ENCODE measurements at regions not wholly inside any gene's neighbourhood (a gene's known extent, or its start where the extent isn't known, plus 50 kb on each side); places are given as distances from the start of the nearest gene placed in this dataset.

DNA sequence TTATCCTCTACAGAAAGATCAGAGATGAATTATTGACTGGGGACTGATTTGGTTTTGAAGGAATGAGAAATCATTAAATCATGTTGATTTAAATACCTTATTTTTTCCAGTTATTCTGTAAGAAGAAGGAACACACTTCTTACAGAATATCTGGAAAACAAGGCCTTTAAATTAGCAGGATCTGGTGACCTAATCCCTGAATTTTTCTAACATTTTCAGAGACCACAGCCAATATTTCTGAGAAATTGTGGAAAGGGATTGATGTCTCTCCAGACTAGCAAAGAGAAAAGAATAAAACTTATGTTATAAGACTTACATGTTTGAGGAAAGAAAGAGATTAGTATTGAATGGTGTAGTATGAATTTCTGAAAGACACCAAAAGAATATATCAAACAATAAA, 104.0 kb downstream of the KCNE4 start:
- Histone ChIP-seq H3K27ac (ENCODE audit: poor library complexity, severe bottlenecking) (no peak overlapping the region), H3K9me3 (ENCODE audit: severe bottlenecking) (no peaks in the 10 kb centered on the region), H3K27me3 (ENCODE audit: insufficient read depth, poor library complexity, severe bottlenecking) (no peaks in the 10 kb centered on the region), H3K36me3 (ENCODE audit: low read depth) (no peaks in the 10 kb centered on the region), H3K4me1 (ENCODE audit: insufficient read depth, poor library complexity, severe bottlenecking) (no peaks in the 10 kb centered on the region), H3K4me3 (ENCODE audit: severe bottlenecking) (no peak overlapping the region)
- TF ChIP-seq, protein P1, sequence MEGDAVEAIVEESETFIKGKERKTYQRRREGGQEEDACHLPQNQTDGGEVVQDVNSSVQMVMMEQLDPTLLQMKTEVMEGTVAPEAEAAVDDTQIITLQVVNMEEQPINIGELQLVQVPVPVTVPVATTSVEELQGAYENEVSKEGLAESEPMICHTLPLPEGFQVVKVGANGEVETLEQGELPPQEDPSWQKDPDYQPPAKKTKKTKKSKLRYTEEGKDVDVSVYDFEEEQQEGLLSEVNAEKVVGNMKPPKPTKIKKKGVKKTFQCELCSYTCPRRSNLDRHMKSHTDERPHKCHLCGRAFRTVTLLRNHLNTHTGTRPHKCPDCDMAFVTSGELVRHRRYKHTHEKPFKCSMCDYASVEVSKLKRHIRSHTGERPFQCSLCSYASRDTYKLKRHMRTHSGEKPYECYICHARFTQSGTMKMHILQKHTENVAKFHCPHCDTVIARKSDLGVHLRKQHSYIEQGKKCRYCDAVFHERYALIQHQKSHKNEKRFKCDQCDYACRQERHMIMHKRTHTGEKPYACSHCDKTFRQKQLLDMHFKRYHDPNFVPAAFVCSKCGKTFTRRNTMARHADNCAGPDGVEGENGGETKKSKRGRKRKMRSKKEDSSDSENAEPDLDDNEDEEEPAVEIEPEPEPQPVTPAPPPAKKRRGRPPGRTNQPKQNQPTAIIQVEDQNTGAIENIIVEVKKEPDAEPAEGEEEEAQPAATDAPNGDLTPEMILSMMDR (IDR thresholded peaks at IDR 0.05; ENCODE audit: poor library complexity, severe bottlenecking): no peak
- ATAC-seq (ENCODE audit: low read depth) (no peak), DNase-seq (ENCODE audit: low spot score) (no peak)

DNA sequence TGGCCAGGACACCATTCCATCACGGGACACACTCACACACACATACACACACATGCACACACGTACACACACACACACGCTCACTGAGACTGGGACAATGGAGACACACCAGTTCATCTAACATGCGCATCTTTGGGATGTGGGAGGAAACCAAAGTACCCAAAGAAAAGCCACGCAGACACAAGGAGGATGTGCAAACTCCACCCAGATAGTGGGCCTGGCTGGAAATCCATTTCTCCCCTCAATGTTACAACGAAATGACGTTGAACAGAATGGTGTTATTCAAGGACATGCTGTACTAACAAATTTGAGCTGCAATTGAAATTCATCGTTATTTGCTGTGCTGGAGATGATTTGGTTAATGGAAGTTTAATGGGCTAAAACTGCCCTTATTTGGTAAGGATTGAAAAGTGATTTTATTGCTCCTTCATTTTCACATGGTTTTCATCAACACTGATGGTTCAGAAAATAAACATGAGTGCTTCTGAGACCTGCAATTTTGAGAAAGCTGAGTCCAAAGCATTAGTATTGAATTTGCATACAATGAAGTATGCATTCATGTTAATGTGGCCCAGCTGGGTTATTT, 110.0 kb downstream of the KCNE4 start:
- H3K9me3 ChIP-seq (ENCODE audit: severe bottlenecking): no peaks in the 10 kb centered on the region
- H3K4me1 ChIP-seq (ENCODE audit: insufficient read depth, poor library complexity, severe bottlenecking): no peaks in the 10 kb centered on the region
- no peak for DNase-seq (ENCODE audit: low spot score)
- TF ChIP-seq, protein P1 (IDR thresholded peaks at IDR 0.05; ENCODE audit: poor library complexity, severe bottlenecking): no peak
- H3K27me3 ChIP-seq (ENCODE audit: insufficient read depth, poor library complexity, severe bottlenecking): no peaks in the 10 kb centered on the region
- ATAC-seq (ENCODE audit: low read depth): no peak
- H3K27ac ChIP-seq (ENCODE audit: poor library complexity, severe bottlenecking): no peak overlapping the region
- H3K36me3 ChIP-seq (ENCODE audit: low read depth): no peaks in the 10 kb centered on the region
- no peak overlapping the region for H3K4me3 ChIP-seq (ENCODE audit: severe bottlenecking)

DNA sequence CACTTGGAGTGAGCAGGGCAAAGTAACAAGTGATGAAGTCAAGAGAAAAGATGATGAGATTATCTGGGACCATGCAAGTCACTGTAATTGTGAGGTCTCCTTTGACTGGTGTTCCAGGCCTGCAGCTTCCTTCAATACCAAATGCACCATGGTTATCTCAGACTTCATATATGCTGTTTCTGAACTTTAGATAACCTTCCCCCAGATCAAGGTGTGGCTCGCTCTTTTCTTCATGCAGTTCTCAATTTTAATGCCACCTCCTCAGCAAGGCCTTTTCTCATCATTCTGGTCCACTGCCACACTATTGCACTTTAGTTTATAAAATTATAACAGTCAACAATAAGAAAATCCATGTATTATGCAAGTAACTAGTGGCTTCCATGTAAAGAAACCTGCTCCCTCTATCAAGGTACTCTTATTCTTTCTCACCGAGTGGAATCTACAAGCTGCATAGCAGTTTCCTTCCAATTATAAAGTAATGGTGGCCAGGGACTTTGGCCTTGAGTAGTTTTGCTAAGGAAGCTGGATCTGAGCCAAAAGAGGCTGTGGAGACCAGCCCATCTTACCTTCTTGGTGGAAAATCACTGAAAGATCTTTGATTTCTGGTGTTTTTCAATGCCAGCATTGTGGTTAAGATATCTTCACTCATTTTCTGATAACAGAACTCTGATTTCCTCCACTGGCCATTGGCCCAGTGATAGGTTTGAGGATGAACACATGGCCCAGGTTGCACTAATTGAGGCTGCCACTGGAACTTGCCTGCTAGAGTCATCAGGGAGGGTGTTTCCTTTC, 113.6 kb downstream of the KCNE4 start:
- H3K4me1 ChIP-seq (ENCODE audit: insufficient read depth, poor library complexity, severe bottlenecking): no peaks in the 10 kb centered on the region
- H3K36me3 ChIP-seq (ENCODE audit: low read depth): no peaks in the 10 kb centered on the region
- H3K27me3 ChIP-seq (ENCODE audit: insufficient read depth, poor library complexity, severe bottlenecking): no peaks in the 10 kb centered on the region
- DNase-seq (ENCODE audit: low spot score) (no peak), ATAC-seq (ENCODE audit: low read depth) (no peak)
- H3K27ac ChIP-seq (ENCODE audit: poor library complexity, severe bottlenecking): no peak overlapping the region
- no peak overlapping the region for H3K4me3 ChIP-seq (ENCODE audit: severe bottlenecking)
- no peaks in the 10 kb centered on the region for H3K9me3 ChIP-seq (ENCODE audit: severe bottlenecking)
- TF ChIP-seq, protein P1 (IDR thresholded peaks at IDR 0.05; ENCODE audit: poor library complexity, severe bottlenecking): no peak

DNA sequence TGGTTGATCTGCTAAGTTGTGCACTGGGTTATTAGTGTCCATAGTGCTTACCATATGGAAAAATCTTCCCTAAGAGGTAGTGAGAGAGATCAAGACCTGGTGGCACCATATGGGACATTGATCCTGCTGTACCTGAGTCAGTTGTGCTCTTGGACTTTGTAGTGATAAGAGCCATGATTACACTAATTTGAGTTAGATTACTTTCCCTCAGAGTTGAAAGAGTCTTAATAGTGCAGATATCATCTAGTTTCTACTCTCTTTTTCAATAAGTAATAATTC, 114.2 kb downstream of the KCNE4 start:
- Histone ChIP-seq H3K27me3 (ENCODE audit: insufficient read depth, poor library complexity, severe bottlenecking) (no peaks in the 10 kb centered on the region), H3K4me3 (ENCODE audit: severe bottlenecking) (no peak overlapping the region), H3K4me1 (ENCODE audit: insufficient read depth, poor library complexity, severe bottlenecking) (no peaks in the 10 kb centered on the region), H3K27ac (ENCODE audit: poor library complexity, severe bottlenecking) (no peak overlapping the region), H3K9me3 (ENCODE audit: severe bottlenecking) (no peaks in the 10 kb centered on the region), H3K36me3 (ENCODE audit: low read depth) (no peaks in the 10 kb centered on the region)
- DNase-seq (ENCODE audit: low spot score): no peak
- ATAC-seq (ENCODE audit: low read depth): no peak
- TF ChIP-seq, protein P1 (IDR thresholded peaks at IDR 0.05; ENCODE audit: poor library complexity, severe bottlenecking): no peak

DNA sequence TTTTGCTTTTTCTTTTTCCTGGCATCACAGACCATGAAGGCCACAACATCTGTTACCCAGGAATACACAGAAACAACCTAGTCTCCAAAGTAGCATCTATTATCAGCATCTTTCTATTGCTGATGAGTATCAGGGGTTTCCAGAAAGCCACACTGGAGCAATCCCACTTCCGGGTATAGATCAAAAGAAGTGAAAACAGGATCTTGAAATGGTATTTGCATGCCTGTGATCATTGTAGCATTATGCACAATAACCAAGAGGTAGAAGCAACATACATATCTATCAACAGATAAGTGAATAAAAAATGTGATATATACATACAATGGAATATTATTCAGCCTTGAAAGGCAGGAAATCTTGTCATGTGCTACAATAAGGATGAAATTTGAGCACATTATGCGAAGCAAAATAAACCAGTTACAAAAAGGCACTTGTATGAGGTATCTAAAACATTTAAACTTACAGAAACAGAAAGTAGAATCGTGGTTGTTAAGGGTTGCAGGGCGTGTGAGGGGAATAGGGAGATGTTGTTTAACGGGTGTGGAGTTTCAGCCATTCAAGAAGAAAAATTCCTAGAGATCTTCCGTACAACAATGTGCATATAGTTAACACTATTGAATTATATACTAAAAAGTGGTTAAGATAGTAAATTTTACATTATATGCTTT, 115.1 kb downstream of the KCNE4 start:
- Histone ChIP-seq H3K9me3 (ENCODE audit: severe bottlenecking) (no peaks in the 10 kb centered on the region), H3K4me1 (ENCODE audit: insufficient read depth, poor library complexity, severe bottlenecking) (no peaks in the 10 kb centered on the region), H3K27ac (ENCODE audit: poor library complexity, severe bottlenecking) (no peak overlapping the region), H3K36me3 (ENCODE audit: low read depth) (no peaks in the 10 kb centered on the region), H3K4me3 (ENCODE audit: severe bottlenecking) (no peak overlapping the region), H3K27me3 (ENCODE audit: insufficient read depth, poor library complexity, severe bottlenecking) (no peaks in the 10 kb centered on the region)
- no peak for ATAC-seq (ENCODE audit: low read depth)
- no peak for DNase-seq (ENCODE audit: low spot score)
- TF ChIP-seq, protein P1 (IDR thresholded peaks at IDR 0.05; ENCODE audit: poor library complexity, severe bottlenecking): no peak

Data from RWPE2 (cell line).